Transverse colon (tissue), 4 donors: ENCODE measurements at regions not wholly inside any gene's neighbourhood (a gene's known extent, or its start where the extent isn't known, plus 50 kb on each side); places are given as distances from the start of the nearest gene placed in this dataset.

Experiments used
- EP300 ChIP-seq: sonication (generic); formaldehyde crosslinking; IDR thresholded peaks from one replicate; pipeline ENCODE4 v1.6.1; 2017; ENCODE audit warnings: antibody characterized with exemption, low read depth
- POLR2A ChIP-seq: fragments of 450-650 bp; IDR thresholded peaks from one replicate; pipeline ENCODE4 v1.6.1; 2016; ENCODE audit warnings: antibody characterized with exemption, mild to moderate bottlenecking, moderate library complexity
- POLR2AphosphoS5 ChIP-seq, 3 donors: sonication (generic); formaldehyde crosslinking; IDR thresholded peaks; one replicate each; pipeline ENCODE4 v1.6.1; 2016; ENCODE audit warnings: antibody characterized with exemption in 3 of 3
- TF ChIP-seq, protein P1 (sequence below), 5 experiments: fragments of 200-600 bp in 3 of 5; fragments of 450-650 bp in 2 of 5; sonication (generic) in 3 of 5; IDR thresholded peaks; 1 replicate in 2 of 5; 2 replicates in 3 of 5; pipeline ENCODE4 v1.5.1; 2016 to 2017; ENCODE audit warnings: antibody characterized with exemption in 5 of 5, inconsistent platforms in 3 of 5, mild to moderate bottlenecking in 2 of 5, moderate library complexity in 1 of 5

DNA sequence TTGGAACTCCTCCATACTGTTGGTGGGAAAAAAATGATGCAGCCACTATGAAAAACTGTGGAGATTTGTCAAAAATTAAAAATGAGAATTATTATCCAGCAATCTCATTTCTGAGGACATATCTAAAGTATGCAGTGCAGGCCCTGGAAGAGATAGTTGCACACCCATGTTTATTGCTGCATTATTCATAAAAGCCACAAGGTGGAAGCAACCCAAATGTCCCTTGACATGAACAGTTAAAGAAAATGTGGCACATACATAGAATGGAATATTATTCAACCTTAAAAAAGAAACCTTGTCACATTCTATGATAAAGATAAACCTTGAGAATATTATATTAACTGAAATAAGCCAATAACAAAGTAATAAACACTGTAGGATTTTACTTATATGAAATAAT is 80.9 kb upstream of the ARHGEF26 start:
- TF ChIP-seq POLR2A (no peak), EP300 (no peak), POLR2AphosphoS5 (IDR thresholded peaks at IDR 0.05) (no peak)
- TF ChIP-seq, protein P1, sequence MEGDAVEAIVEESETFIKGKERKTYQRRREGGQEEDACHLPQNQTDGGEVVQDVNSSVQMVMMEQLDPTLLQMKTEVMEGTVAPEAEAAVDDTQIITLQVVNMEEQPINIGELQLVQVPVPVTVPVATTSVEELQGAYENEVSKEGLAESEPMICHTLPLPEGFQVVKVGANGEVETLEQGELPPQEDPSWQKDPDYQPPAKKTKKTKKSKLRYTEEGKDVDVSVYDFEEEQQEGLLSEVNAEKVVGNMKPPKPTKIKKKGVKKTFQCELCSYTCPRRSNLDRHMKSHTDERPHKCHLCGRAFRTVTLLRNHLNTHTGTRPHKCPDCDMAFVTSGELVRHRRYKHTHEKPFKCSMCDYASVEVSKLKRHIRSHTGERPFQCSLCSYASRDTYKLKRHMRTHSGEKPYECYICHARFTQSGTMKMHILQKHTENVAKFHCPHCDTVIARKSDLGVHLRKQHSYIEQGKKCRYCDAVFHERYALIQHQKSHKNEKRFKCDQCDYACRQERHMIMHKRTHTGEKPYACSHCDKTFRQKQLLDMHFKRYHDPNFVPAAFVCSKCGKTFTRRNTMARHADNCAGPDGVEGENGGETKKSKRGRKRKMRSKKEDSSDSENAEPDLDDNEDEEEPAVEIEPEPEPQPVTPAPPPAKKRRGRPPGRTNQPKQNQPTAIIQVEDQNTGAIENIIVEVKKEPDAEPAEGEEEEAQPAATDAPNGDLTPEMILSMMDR (IDR thresholded peaks at IDR 0.05), result peak; percentile 18 to 32 (median 21)
